ENCODE measurements at regions not wholly inside any gene's neighbourhood (a gene's known extent, or its start where the extent isn't known, plus 50 kb on each side); places are given as distances from the start of the nearest gene placed in this dataset.

DNA sequence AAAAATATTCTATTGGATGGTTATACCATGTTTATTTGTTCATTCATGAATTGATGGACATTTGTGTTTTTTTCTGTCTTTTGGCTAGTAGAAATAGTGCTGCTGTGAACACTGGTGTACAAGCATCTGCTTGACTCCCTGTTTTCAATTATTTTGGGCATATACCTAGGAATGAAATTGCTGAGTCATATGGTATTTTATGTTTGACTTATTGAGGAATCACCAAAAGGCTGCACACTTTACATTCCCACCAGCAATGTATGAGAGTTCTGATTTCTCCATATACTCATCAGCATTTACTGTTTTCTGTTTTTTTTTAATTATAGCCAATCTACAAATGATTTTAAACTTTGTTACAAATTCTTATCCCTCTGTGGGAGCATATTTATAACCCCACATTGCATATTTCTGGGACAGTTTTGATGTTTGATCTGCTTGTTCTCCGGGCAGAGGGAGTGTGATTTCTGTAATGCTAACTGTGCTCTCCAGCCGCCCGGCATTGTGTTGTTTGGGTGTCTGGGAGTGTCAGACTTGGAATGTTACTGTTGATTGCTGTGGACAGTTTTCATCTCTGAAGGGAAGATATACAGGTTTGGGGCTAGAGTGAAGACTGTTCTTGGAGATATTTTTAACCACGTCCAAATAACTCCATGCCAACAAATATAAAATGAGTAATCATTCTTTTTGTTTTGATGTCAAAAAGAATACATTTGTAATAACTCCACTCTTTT, 60.5 kb upstream of the PGRMC2 start:
- peaks cover 0 to 2% of the 10 kb centered on the region in 2 donors for H3K9me3 Mint-ChIP-seq
- Histone ChIP-seq H3K4me3 (ENCODE audit: low read length) (no peak overlapping the region), H3K36me3 (ENCODE audit: control insufficient read depth, insufficient read depth, low read length) (no peaks in the 10 kb centered on the region), H3K4me1 (ENCODE audit: control insufficient read depth, insufficient read depth, low read length) (no peaks in the 10 kb centered on the region), H3K27me3 (ENCODE audit: control insufficient read depth, insufficient read depth, low read length) (no peaks in the 10 kb centered on the region), H3K27ac (ENCODE audit: low read length) (no peak overlapping the region), H3K9me3 (ENCODE audit: control insufficient read depth, insufficient read depth, low read length) (no peaks in the 10 kb centered on the region)
- no peaks in the 10 kb centered on the region for H3K36me3 Mint-ChIP-seq
- intact Hi-C loops (cut with micrococcal nuclease): no loop called here
- no peak overlapping the region for H3K4me3 Mint-ChIP-seq
- TF ChIP-seq, protein P1, sequence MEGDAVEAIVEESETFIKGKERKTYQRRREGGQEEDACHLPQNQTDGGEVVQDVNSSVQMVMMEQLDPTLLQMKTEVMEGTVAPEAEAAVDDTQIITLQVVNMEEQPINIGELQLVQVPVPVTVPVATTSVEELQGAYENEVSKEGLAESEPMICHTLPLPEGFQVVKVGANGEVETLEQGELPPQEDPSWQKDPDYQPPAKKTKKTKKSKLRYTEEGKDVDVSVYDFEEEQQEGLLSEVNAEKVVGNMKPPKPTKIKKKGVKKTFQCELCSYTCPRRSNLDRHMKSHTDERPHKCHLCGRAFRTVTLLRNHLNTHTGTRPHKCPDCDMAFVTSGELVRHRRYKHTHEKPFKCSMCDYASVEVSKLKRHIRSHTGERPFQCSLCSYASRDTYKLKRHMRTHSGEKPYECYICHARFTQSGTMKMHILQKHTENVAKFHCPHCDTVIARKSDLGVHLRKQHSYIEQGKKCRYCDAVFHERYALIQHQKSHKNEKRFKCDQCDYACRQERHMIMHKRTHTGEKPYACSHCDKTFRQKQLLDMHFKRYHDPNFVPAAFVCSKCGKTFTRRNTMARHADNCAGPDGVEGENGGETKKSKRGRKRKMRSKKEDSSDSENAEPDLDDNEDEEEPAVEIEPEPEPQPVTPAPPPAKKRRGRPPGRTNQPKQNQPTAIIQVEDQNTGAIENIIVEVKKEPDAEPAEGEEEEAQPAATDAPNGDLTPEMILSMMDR (IDR thresholded peaks at IDR 0.05): no peak
- H3K27me3 Mint-ChIP-seq (ENCODE audit: low read depth in 2 of 2): no peaks in the 10 kb centered on the region
- H3K4me1 Mint-ChIP-seq: no peaks in the 10 kb centered on the region
- H3K27ac Mint-ChIP-seq: no peak overlapping the region
- ATAC-seq: no peak
- 95% methylated on average over 3 of the region's 4 CpGs for WGBS (ENCODE audit: insufficient coverage)
- DNase-seq: no peak

DNA sequence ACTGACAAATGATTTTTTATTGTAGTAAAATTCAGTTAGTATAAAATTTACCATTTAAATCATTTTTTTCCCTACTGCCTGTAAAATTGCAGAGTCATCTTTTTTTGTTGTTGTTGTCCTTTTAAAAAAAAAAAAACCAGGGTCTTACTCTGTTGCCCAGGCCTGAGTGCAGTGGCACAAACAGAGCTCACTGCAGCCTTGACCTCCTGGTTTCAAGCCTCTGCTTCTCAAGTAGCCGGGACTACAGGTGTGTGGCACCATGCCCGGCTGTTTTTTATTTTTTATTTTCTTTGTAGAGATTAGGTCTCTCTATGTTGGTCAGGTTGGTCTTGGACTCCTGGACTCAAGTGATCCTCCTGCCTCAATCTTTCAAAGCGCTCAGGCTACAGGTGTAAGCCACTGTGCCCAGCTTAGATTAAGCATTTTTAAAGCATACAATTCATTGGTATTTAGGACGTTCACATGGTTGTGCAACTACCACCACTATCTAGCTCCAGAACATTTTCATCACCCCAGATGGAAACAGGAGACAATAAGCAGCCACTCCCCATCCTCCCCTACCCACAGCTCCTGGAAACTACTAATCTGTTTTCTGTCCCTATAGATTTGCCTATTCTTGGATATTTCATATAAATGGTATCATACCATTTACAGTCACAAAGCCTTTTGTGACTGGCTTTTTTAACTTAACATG, 59.7 kb upstream of the PGRMC2 start:
- intact Hi-C loops (cut with micrococcal nuclease): no loop called here
- DNase-seq: no peak
- 88% methylated on average over 4 of the region's 4 CpGs for WGBS (ENCODE audit: insufficient coverage)

DNA sequence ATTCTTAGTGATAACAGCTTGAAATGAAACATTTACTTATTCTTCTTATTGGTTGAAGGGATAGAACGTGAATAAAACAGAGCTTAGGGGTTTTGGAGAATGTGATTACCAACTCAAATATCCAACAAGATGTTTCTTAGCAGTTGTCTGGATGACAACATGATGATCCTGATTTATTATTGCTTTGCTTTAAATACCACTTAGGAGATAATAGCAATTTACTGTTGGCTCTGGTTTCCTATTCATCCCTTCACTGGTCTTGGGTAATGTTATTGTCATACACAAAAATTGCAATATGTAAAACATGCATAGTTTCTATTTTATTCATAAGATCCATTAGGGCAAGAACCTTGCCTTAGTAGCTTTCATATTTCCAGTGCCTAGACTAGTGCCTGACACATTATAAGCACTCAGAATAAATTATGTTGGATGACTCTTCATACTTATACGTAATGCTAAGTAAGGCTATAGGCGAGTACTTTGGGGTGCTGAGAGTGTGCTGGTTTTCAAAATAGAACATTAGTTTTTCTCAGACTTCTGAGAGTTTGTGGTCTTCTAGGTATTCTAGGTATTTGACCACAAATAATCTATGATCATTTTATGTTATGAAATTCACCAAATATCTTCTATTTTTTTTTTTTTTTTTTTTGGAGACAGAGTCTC, 58.6 kb upstream of the PGRMC2 start:
- 93% methylated on average over 2 of the region's 3 CpGs for WGBS (ENCODE audit: insufficient coverage)
- DNase-seq (no peak), ATAC-seq (no peak)
- Mint-ChIP-seq H3K4me1 (no peaks in the 10 kb centered on the region), H3K36me3 (no peaks in the 10 kb centered on the region), H3K27me3 (ENCODE audit: low read depth in 2 of 2) (no peaks in the 10 kb centered on the region), H3K27ac (no peak overlapping the region), H3K9me3 (peaks cover 0 to 4% of the 10 kb centered on the region in 2 donors), H3K4me3 (no peak overlapping the region)
- no peak overlapping the region for H3K27ac ChIP-seq (ENCODE audit: low read length)
- TF ChIP-seq, protein P1 (IDR thresholded peaks at IDR 0.05): no peak
- intact Hi-C loops (cut with micrococcal nuclease): no loop called here
- H3K27me3 ChIP-seq (ENCODE audit: control insufficient read depth, insufficient read depth, low read length): no peaks in the 10 kb centered on the region
- no peaks in the 10 kb centered on the region for H3K9me3 ChIP-seq (ENCODE audit: control insufficient read depth, insufficient read depth, low read length)
- H3K36me3 ChIP-seq (ENCODE audit: control insufficient read depth, insufficient read depth, low read length): no peaks in the 10 kb centered on the region
- no peaks in the 10 kb centered on the region for H3K4me1 ChIP-seq (ENCODE audit: control insufficient read depth, insufficient read depth, low read length)
- H3K4me3 ChIP-seq (ENCODE audit: low read length): no peak overlapping the region

More for the DNA sequence above, 59.7 kb upstream of the PGRMC2 start:
- no peak overlapping the region for H3K4me3 ChIP-seq (ENCODE audit: low read length)
- H3K36me3 ChIP-seq (ENCODE audit: control insufficient read depth, insufficient read depth, low read length): no peaks in the 10 kb centered on the region
- Mint-ChIP-seq H3K27ac (no peak overlapping the region), H3K36me3 (no peaks in the 10 kb centered on the region), H3K27me3 (ENCODE audit: low read depth in 2 of 2) (no peaks in the 10 kb centered on the region), H3K4me3 (no peak overlapping the region), H3K9me3 (peaks cover 0 to 2% of the 10 kb centered on the region in 2 donors), H3K4me1 (no peaks in the 10 kb centered on the region)
- no peak overlapping the region for H3K27ac ChIP-seq (ENCODE audit: low read length)
- no peaks in the 10 kb centered on the region for H3K27me3 ChIP-seq (ENCODE audit: control insufficient read depth, insufficient read depth, low read length)
- no peaks in the 10 kb centered on the region for H3K4me1 ChIP-seq (ENCODE audit: control insufficient read depth, insufficient read depth, low read length)
- no peak for ATAC-seq
- TF ChIP-seq, protein P1 (IDR thresholded peaks at IDR 0.05): no peak
- no peaks in the 10 kb centered on the region for H3K9me3 ChIP-seq (ENCODE audit: control insufficient read depth, insufficient read depth, low read length)
